Dermis microvascular lymphatic vessel endothelial cell (primary cell): ENCODE measurements at regions not wholly inside any gene's neighbourhood (a gene's known extent, or its start where the extent isn't known, plus 50 kb on each side); places are given as distances from the start of the nearest gene placed in this dataset.

ENCODE experiments used
- DNase-seq, 2 donors: peaks; one replicate each; pipeline versions ENCODE4 v3.0.0 to v3.0.0-alpha.2; 2010; ENCODE audit warnings: low read depth in 2 of 2

DNA sequence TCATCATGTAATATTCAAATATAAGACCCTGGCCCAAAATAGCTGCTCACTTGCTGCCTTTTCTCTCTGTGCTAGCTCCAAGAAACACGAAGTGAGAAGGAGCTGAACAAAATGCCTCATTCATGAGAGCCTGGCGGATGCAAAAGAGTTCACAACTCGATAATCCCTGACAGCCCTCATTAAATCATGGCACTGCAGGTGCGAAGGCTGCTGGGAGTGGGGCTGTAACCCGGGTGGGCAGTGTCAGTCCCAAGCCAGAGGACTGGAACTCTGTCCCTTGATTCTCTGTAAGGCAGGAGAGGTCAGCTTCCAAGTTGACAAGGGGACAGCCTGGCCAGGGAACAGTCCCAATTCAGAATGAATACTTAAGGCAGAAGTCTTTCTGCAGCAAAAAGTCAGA lies 318.5 kb downstream of the CDC5L start:
- DNase-seq, result no peak

DNA sequence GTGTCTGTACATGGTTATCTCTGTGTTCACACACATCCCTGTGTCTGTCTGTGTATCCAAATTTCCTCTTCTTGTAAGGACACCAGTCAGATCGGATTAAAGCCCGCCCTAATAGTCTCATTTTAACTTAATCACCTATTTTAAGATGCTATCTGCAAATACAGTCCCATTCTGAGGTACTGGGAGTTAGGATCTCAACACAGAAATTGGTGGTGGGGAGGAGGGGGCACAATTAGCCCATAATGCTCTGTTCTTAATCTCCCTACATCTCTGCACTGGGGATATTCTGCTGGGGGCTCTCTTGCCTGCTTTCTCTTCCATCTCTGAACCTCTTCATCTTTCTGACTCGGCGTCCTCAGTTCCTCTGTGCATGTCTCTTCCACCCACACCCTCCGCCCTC lies 320.7 kb downstream of the CDC5L start:
- no peak for DNase-seq

DNA sequence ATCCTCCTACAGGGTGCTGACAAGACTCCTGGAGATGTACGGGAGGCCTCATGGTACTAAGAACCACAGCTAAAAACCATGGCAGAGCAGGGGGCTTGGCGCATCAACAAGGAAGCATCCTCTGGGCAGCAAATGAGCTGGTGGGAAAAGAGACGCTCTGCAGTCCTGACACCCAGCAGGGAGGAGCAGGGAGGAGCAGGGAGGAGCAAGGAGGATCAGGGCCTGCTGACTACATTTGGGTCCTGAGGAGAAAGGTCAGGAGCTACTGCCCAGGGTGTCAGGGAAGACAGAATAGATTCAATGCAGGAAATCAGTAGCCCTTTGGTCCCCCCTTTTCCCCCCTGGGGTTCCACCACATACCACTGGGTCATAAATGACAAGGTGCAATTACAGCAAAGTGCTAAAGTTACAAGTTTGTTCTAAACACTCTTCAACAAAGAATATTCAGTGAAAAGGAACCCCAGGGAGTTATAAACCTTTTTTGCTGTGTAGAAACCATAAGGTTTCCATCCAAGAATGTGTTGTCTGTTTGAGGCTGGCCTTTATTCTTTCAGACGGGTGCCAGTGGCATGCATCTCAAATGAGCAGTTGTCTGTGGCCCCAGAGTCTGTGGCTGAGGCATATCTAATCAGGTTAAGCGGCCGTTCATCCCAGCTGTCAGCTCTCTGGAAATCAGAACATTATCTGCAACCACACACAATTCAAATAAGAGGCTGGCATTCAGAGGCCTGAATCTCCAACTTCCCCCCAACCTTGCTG lies 325.0 kb downstream of the CDC5L start:
- no peak for DNase-seq

DNA sequence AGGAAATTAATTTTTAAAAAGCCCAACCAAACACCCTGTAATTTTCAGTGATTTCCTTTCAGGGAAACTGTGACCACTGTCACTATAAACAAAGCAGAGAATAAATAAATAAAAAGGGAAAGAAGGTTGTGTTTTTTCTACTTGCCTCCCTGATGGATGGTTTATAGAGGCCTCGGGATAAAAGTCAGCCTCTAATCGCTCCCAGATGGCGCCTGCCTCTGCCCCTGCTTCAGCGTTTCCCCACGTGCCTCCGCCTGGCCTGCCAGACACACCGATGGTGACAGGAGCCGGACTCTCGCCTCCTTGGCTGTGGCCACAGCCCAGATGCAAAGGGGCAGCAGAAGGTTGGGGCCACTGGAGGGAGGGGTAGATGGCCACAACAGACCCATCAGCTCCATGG lies 327.7 kb downstream of the CDC5L start:
- no peak for DNase-seq

DNA sequence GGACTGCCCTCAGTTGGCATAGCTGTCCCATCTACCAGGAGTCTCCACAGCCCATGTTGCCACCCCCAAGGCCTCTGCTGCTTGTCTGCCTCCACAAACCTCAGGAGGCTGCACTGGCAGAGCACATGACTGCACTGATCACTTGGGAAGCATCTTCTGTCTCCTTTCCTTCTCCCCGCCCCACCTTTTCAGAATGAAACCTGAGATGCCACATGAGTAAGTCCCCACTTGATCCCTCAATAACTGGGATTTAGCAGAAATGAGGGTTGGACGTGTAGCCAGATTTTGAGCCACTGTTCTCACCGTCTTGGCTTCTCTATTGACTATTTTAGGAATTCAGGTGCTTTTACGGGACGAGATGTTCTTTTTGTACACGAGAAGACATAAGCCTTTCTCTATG lies 328.4 kb downstream of the CDC5L start:
- no peak for DNase-seq

DNA sequence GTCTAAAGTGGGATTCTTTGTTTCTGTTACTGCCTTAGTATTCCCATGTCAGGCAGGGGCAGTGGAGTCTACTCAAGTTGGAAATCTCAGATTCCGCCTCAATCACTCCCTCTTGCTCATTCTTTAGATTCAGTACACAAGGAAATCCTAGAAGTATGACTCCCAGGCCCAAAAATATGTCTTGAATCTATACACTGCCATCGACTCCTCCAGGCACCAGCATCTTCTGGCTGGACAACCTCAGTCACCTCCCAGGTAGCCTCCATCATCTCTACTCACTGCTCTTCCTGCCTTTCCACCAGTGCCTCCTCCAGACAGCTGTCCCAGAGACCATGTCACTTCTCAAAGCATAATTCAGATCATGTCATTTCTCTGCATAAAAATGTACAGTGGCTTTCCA lies 329.9 kb downstream of the CDC5L start:
- no peak for DNase-seq

DNA sequence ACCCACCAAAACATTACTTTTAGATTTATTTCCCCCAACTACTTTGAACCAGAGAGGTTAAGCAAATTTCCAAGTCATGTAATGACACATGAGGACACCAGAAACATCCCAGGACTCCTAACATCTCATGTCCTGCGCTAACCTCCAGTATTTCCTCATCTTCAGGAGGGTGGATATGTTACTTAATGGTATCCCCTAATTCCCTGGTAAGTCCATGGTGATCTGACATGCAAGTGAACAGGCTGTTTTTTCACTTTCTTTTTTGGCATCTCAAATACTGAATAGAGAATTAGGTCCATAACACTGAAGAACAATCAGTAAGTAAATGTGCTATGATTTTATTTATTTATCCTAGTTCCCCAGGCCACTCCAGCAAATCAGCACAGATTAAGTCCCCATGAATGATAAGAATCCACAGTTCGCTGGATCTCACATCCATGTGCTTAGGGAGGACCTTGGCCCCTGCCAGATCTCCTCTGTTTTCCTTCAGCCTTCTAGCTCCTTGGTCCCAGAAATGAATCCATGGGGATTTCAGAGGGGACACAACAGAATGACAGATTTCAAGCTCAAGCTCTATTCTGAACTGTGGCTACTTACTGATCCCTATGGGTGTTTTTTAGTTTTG lies 334.6 kb downstream of the CDC5L start:
- no peak for DNase-seq

DNA sequence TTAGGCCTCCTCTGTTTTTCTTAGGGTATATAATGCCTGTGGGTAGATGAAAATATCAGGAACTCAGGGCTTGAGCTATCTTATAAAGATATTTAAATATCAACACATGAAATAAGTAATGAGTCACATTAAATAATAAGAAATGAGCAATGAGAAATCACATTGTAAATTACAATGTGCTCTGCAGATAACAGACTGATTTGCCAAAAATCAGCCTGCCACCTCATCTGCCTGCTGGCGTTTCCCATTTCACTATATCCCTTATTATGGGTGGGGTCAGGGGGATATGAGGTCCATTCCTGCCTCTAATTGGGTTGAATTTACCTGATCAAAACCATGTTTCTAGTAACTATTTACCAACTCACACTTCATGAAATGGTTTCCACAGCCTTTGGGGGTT lies 335.2 kb downstream of the CDC5L start:
- DNase-seq, result no peak

DNA sequence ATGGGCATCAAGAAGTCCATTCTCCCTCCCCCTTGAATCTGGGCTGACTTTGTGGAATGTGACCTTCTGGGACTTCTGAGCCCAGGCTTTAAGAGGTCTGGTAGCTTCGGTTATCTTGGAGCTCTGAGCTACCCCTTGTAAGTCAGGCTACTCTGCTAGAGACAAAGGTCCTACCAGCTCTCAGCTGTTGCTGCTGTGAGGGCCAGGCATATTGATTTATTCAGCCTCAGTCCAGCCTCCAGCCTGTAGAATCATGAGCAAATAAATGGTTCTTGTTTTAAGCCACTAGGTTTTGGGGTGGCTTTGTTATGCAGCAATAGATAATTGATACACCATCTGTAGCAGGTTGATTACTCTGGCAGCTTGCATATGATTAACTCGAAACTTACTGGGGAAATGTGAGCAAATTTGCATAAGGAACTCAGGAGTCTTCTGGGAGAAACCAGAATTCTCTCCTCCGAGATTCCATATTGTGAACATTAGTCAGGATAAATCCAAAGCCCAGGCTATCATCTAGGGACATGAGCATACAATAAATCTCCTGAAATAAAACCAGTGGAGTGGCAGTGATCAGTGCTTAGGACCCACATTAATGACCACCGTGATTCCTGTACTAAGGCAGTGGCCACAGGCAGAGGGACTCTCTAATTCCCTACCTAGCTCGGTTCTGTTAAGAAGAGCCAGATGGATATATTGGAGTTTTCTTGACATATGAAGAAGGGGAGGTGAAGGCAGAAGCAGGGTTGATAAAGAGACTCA lies 336.1 kb downstream of the CDC5L start:
- no peak for DNase-seq

DNA sequence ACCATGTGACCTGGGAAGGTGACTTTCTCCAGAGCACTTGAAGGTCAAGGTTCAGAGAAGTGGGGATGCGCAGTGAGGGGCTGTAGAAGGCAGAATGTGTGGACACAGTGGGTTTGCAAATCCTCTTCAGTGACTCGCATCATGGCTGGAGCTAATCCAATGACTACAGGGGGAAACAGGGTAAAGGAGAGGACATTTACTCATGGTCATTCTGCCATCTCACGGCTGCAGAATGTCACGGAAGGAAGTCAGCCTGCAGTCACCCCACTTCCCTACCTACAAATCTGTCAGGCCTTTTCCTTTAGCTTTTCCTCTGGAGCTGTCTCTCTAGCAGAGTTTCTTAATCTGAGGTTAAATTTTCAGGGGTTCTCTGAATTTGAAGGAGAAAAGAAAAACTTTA lies 337.6 kb downstream of the CDC5L start:
- peak; percentile 42 to 63 for DNase-seq

DNA sequence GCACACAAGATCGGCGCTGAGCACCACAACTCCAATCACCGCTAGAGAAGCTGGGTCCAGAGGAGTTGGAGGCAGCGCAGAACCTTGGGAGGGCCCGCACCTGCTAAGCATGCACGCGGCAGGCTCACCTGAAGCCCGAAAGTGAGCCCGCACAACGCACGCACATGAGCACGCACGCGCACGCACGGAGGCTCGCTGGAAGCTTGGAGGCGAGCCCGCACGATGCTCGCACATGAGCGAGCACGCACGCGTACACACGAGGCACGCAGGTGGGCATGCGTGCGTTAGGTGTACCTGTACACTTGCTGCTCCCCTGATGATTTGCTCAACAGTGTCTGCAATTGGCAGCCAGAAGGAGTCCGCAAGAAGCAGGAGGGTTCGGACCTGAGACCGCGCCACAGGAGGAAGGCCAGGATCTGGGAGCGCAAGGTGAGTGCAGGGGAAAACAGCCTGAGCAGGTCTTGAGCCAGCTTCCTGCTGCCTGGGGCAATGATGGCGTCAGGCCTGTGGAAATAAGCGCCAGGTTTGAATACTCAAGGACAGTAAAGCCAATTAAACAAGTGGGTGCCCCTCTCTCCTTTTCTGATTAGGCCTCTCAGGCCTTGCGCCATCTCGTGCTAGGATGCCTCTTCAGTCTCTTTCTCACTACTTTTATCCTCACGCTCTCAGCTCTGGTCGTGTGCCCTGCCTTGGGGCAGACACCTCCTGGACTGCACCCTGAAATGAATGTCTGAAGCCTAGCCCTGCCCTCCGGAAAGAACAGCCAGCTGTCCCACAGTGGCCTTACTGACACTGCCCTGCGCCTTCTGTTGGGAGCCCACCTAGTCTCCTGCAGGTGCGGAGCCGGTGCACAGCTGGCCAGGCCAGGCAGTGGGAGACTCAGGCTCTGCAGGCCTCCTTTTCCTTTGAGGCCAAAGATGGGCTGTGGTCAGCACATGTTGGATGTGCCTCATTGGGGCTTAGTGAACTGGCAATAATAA lies 340.4 kb downstream of the CDC5L start:
- DNase-seq, result no peak

DNA sequence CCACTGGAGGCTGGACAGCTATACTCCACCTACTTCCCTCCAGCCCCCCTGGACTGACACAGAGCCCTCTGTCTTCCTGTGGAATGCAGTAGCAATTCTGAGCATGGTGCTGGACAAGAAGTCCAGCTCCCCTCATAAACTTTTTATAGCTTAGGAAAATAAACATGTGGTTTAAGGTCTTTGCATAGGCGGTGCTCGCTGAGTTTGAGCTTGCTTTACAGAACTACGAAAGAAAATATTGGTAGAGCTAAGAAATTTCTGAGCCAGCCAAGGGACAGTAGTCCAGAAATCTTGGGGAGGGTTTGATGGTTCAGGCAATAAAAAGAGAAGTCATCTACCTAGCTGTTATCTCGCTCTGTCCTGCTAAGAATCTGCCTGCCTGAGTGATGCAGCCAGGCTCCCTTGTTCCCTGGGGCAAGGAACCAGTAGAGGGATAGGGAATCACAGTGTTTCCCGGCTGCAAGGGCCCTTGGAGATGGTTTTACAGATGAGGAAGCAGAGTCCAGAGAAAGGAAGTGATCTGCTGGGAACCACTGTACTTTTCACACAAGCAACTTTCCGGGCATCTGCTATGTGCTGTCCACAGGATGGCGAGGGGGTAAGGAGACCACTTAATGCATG lies 343.4 kb downstream of the CDC5L start:
- DNase-seq, result peak in 1 of 2 donors; percentile 9

DNA sequence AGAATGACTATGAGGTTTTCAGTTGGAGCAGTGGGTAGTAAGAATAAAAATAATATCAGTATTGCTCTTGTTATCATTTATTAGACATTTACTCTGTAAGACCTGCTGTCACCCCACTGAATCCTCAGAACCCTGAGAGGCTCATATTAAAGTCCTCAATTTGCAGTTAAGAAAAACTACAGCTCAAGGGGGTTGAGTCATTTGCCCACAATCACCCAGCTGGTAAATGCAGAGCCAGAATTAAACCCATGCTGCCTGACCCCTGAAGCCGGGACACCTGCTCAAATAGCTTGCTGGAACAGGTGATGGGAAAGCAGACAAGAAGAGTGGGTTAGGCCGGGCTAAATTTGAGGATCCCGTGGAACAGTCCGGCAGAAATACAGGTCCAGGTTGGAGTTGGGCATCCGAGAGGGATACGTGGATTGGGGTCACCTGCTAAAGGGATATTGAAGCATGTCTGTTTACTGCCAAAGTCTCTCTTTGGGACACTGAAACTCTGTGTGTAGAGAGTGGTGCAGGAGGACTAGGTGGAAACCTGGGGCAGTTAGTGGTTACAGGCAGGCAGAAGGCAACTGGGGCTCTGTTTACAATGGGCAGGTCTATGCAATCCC lies 344.1 kb downstream of the CDC5L start:
- no peak for DNase-seq

DNA sequence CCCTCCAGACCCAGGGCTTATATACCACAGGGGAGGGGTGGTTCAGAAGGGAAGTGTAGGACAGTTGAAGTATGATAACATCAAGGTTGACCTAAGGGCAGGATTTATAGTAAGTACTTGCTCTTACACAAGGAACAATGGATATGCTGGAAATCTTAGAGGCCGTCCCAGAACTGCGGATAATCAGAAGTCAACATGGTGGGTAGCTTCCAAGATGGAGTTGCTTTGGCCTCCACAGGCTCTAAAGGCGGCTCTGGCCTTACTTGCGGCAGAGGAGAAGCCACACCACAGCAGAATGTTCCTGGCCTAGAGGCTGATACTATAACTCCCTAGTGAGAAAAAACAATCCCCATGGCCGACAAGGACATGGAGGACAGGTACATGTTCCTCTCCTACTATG lies 344.7 kb downstream of the CDC5L start:
- no peak for DNase-seq

DNA sequence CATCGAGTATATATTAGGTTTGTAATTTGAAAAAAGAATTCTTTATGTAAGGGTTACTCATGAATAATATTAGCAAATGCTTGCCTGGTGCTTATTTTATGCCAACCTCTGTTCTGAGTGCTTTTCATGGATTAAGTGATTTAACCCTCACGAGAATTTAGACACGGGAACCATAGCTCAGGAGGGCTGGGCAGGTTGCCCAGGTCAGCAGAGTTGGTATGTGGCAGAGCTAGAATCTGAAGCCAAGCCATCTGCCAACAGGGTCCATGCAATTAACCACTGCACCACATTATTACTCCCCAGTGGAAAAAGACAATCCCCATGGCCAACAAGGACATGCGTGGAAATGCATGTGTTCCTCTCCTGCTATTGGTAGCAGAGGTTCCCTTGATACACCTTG lies 345.6 kb downstream of the CDC5L start:
- DNase-seq, result no peak

DNA sequence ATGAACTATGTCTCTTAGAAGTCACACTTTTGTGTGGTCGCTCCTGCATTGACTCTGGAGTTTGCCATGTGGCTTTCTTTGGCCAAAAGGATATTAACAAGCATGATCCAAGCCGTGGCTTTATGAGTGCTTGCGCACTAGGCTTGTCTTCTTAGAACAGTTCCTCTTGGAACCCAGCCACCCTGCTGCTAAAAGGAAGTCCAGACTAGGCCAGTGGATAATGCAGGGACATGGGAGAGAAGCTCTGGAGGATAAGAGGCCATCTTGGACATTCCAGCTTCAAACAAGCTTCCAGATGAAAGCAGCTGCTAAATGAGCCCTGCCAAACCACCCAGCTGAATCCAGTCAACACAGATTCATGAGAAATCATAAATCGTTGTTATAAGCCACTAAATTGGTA lies 346.4 kb downstream of the CDC5L start:
- no peak for DNase-seq

DNA sequence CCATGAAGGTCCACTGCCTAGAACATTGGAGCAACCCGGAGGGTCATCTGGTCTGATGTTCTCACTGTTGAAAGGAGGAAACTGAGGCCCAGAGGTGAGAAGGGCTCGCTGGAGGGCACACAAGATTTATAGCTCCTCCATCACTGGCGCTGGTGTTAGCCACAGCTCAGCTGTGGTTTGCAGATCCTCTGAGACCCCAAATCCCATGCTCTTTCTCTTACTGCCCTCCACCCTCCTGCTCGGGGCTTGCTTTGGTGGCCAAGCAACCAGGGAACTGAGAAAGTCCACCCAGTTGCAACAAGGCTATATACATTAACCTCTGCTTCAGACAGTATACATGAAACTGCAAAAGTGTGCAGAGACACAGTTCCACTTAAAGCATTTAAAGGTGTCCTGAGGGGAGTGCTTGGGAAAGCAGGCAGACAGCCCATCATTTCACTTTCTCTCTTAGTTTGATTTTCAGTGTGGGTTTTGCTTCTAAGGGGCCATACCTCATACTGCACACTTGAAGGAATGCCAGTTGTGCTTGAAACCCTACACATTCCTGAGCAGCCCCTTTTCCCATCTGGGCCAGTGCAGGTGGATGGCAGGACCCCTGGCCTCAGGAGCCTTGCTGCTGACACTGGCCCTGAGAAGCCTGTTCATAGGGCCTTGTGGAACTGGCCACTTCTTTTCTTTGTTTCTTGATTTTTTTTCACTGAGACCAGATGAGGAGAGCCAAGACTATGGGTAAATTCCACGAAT lies 347.6 kb downstream of the CDC5L start:
- no peak for DNase-seq

DNA sequence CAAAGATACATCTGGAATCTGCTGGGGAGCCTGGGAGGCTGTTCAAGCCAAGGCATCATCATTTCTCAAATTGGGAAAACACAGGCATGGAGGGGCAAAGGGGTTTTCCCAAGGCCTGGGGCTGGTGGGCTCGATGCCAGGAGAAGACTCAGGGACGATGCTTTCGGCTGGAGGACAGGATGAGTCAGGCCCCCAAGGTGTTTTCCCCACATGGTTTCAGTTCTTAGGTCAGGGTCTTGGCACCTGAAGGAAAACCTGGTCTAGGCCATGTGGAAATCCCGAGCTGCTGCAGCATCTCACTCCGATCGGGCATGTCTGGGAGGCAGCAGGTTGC lies 348.1 kb downstream of the CDC5L start:
- no peak for DNase-seq

DNA sequence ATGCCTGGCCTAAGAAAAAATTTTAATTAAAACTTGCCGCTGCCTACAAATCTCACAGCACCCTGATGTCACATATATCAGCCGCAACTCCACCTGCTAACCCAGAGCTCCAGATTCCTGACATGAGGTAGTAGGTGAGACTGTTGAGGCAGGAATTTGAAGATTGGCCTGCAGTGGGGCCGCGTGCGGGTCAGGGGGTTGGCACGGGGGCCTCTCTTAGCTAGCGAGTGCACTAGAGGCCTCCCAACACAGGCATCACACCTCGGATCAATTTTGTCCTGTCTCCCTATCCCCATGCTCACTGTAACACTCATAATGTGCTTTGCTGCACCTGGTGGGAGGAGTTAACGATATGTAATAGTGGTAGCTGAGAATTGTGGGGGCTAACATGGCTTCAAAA lies 349.8 kb downstream of the CDC5L start:
- DNase-seq, result no peak
